ENCODE measurements at regions not wholly inside any gene's neighbourhood (a gene's known extent, or its start where the extent isn't known, plus 50 kb on each side); places are given as distances from the start of the nearest gene placed in this dataset.

DNA sequence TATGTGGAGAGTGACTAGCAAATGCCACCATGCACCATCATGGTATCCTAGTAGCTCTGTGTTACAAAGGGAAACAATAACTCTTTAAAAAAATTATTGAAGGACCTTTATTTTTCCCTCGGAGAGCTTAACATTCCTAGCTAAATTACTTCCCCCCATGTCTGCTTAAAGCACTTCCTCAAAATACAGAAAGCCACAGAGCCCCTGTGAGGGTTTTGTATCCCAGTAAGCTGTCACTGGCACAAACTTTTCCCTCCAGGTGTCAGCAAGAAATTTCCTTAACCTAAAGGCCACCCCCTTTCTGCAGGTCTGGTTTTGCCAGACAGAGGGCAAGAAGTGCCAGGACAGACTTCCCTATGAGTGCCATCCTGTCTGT is 340.0 kb upstream of the PRDM1 start:
- TF ChIP-seq, protein P1, sequence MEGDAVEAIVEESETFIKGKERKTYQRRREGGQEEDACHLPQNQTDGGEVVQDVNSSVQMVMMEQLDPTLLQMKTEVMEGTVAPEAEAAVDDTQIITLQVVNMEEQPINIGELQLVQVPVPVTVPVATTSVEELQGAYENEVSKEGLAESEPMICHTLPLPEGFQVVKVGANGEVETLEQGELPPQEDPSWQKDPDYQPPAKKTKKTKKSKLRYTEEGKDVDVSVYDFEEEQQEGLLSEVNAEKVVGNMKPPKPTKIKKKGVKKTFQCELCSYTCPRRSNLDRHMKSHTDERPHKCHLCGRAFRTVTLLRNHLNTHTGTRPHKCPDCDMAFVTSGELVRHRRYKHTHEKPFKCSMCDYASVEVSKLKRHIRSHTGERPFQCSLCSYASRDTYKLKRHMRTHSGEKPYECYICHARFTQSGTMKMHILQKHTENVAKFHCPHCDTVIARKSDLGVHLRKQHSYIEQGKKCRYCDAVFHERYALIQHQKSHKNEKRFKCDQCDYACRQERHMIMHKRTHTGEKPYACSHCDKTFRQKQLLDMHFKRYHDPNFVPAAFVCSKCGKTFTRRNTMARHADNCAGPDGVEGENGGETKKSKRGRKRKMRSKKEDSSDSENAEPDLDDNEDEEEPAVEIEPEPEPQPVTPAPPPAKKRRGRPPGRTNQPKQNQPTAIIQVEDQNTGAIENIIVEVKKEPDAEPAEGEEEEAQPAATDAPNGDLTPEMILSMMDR (IDR thresholded peaks at IDR 0.05): no peak
- TF ChIP-seq EZH2 (IDR thresholded peaks at IDR 0.05; ENCODE audit: borderline replicate concordance, insufficient read depth, low read depth, low read length, poor library complexity, severe bottlenecking): no peak
